HPDE6-E6E7 (cell line): ENCODE measurements at regions not wholly inside any gene's neighbourhood (a gene's known extent, or its start where the extent isn't known, plus 50 kb on each side); places are given as distances from the start of the nearest gene placed in this dataset.

Experiments
- DNase-seq: peaks from one replicate; pipeline ENCODE4 v3.0.0; 2011; ENCODE audit warnings: missing footprints; ENCODE audit errors: extremely low spot score

- DNase-seq, result no peak
These were observed 156.2 kb upstream of the NSMCE3 start for GRCh38 chr15:29425864-29426263.

GRCh38 chr15:29424118-29424517, 154.5 kb upstream of the NSMCE3 start:
- no peak for DNase-seq

GRCh38 chr15:29422606-29423005, 153.0 kb upstream of the NSMCE3 start:
- no peak for DNase-seq

DNA sequence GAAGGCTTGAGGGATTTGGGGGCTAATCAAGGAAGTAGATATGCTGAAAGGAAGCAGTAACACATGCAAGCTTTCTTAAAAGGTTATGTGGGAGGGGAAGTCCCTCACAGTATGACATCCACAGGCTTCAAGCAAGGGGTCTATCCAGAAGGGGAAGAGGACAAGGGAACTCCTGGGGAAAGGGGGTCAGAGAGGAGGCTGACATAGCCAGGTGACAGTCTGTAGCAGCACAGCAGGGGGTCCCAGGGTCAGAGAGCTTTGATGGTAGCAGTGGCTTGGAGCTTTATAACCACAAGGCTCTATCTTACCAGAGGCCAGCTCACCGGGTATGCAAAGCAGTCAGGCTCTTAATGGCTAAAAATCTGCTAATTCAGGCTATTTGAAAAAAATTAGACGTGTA, 150.6 kb upstream of the NSMCE3 start:
- no peak for DNase-seq

- DNase-seq, result no peak
These were observed 149.3 kb upstream of the NSMCE3 start for GRCh38 chr15:29418931-29419330.

DNA sequence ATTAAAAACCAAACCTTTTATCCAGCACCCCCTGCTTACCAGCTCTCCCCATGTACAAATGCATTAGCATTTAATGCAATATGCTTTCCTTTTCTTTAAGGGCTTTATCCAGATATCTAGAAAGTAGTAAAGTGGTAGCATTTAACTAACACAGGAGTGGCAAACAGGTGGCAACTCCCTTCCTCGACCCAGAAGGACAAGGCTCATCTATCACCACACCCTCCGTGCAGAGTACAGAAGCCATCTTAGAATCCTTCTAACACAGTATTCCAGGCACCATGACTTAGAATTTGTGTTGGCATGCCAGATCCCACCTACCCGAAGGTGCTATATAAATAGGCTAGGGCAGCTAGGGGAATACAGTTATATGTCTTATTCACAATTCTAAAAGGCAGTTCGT, 148.6 kb upstream of the NSMCE3 start:
- no peak for DNase-seq

DNA sequence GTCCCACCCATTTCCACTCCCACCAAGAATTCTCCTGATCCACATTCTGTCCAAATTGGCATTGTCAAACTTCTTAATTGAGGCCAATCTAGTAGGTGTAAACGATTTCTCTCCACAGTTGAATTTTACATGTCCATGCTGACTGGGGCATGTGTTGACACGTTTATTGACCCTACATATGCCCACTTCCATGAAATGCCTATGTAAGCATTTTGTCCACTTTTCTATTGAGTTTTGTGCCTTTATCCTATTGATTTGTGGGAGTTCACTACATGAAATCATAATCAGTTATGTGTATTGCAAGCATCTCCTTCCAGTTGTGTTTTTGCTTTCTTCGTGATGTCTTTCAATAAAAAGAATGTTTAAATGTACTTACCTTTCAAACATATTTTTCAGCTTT, 141.7 kb upstream of the NSMCE3 start:
- no peak for DNase-seq

- no peak for DNase-seq
These were observed 140.7 kb upstream of the NSMCE3 start for GRCh38 chr15:29410338-29410737.

DNA sequence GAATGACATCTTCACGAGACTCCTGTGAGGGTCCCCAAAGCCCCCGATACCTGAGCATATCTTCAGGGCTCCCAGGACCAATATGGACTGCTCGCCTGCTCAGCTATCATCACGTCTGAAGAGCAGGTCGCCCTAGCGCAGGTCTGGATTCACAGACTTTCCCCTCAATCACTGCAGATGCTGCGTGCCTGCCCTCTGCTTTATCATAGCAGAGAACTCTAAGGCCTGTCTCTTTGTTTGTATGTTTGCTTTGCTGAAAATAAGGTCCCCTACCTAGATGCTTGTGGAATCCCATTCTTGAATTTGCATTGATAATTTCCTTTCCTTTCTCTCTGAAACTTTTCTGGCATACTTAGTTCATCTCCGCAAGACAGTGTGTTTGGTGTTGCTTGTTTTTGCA, 140.3 kb upstream of the NSMCE3 start:
- no peak for DNase-seq

GRCh38 chr15:29405564-29405963, 135.9 kb upstream of the NSMCE3 start:
- DNase-seq, result no peak

DNA sequence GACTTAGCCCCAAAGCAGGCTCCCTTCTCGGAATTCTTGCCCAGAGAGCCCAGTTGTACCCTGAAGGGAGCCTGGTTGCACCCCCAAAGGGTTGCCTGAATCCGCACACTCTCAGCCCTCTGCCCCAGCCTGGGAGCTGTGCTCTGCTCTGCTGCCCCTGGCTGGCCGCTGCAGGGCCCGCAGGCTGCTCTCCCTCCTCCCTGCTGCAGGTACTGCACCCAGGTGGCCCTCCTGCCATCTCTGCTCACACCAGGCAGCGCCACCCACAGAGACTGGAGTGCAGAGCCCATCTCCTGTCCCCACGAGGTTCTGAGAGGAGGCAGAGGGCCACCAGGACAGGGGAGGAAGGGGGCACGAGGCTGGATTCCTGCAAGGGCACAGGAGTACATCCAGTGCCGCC, 134.2 kb upstream of the NSMCE3 start:
- DNase-seq, result no peak

- no peak for DNase-seq
These were observed 132.0 kb upstream of the NSMCE3 start for GRCh38 chr15:29401644-29402043.

DNA sequence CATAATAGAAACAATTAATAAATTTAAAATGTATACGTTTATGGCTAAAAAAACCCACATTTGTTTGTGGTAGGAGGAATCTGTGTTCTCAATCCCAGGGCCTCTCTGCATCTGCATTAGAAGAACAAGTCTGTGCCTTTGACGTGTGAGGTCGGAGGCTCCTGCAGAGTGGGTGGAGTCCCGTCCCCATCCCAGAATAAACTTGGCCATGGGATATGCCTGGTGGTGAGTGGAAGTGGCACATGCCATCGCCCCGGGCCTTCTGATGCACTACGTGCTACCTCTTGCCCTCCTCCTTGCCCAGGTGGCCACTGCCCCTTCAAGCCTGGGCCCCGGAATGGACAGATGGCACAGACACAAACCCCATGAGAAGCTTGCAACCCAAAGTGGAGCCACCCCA, 131.1 kb upstream of the NSMCE3 start:
- DNase-seq, result no peak

DNA sequence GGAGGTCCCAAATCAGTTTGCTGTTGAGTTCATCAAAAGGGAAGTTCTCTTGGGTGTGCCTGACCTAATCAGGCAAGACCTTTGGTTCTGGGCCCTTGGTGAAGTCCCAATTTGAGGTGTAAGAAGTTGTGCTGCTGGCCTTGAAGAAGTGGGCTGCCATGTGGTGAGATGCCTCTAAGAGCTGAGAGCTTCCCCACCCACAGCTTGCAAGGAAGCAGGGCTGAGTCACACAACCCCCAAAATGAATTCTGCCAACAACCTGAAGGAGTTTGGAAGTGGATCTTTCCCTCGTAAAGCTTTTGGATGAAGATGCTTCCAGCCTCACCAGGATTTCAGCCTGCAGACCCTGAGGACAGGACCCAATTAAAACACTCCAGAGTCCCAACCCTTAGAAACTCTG, 129.3 kb upstream of the NSMCE3 start:
- no peak for DNase-seq

- no peak for DNase-seq
These were observed 126.7 kb upstream of the NSMCE3 start for GRCh38 chr15:29396176-29396811.

DNA sequence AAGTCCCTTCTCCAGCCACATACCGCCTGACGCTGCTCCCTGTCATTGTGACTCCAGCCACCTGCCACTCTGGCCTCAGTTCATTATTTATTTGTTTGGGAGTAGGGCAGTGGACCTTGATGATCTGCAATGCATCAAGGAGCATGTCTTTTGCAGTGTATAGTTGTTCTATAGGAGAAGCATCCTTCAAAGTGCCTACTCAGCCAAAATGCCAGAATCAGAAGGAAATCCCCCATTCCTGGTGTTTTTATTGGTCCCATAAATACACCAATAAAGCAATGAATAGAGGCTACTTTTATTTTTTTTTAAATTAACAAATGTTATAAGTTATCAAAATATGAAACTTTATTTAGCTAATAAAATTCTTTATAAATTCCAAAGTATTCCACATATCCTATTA, 123.8 kb upstream of the NSMCE3 start:
- DNase-seq, result no peak

GRCh38 chr15:29392358-29392757, 122.7 kb upstream of the NSMCE3 start:
- no peak for DNase-seq

- DNase-seq, result no peak
These were observed 120.4 kb upstream of the NSMCE3 start for GRCh38 chr15:29390051-29390450.

GRCh38 chr15:29386523-29386922, 116.9 kb upstream of the NSMCE3 start:
- no peak for DNase-seq

GRCh38 chr15:29383367-29383766, 113.7 kb upstream of the NSMCE3 start:
- DNase-seq, result no peak

DNA sequence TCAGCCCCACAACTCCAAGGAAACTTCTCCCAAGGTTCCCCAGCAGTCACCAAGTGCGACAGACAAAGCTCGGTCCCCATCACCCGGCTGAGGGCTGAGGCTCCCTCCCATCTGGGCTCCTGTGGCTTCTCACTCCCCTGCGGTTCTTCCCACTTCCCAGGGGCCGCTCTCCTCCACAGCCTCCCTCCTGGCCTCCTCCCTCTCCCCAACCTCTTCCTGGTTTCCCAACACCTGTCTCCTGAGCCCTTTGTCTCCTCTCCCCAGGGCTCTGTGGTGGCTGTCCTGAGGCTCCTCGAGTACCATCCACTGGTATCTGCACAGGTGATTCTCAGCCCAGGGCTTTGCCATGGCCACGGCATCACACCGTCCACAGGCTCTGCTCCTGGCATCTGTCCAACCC, 113.2 kb upstream of the NSMCE3 start:
- DNase-seq, result no peak

DNA sequence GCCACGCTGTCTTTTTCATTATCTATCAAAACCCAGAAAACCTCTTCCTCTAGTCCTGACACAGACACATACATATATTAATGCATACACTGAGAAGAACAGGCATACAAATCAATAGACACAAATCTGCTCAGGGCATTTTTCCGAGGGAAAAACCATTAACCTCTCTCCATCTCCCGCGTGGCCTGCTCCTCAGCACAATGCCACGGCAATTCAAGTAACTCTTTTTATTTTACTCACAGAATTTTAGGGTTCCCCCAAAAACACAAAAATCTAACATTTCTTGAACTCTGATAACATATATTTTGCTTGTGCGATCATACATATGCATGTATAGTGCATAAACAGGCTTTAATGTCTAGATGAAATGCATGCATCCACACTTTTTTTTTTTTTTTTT, 110.8 kb upstream of the NSMCE3 start:
- no peak for DNase-seq

DNA sequence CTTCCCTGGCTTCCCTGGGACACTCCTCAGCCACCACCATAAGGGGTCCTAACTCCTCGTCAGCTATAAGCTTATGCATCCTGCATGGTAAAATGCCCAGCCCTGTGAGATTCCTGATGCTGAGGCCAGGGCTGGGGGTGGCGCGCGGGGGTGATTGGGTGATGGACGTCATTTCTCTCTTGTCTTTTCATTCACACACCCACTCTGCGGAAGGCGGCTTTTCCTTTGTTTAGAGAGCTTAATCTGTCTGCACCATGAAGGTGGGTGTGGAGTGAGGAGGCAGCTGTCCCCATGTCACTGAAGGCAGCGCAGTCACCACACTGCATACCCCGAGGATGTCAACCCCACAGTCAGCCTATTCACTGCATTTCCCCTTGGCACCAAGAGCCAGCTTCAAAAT, 110.0 kb upstream of the NSMCE3 start:
- DNase-seq, result no peak

DNA sequence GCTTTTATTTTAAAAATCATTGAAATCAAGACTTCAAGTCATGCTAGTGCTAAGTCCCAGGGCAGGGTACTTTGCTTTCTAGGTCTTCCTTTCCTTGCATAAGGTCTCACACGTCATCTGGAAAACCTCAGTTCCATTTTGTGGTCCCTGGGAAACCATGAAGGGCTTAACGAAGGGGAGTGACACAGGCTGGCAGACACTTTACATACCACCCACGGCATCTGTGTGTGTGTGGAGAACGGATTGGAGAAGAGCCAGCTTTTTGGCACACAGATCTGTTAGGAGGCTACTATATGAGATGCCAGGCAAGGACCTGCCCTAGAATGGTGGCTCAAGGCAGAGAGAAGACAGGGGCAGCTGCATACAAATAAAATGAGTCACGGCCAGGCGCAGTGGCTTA, 107.5 kb upstream of the NSMCE3 start:
- no peak for DNase-seq

- no peak for DNase-seq
These were observed 107.0 kb upstream of the NSMCE3 start for GRCh38 chr15:29376590-29376989.
